Thyroid gland (tissue), 4 donors: ENCODE measurements at regions not wholly inside any gene's neighbourhood (a gene's known extent, or its start where the extent isn't known, plus 50 kb on each side); places are given as distances from the start of the nearest gene placed in this dataset.

ENCODE experiments used
- CTCF ChIP-seq, 6 experiments: fragments of 200-600 bp in 3 of 6; fragments of 450-650 bp in 3 of 6; sonication (generic) in 3 of 6; IDR thresholded peaks; one replicate each; pipeline ENCODE4 v1.5.1; 2016 to 2019; ENCODE audit warnings: antibody characterized with exemption in 6 of 6, mild to moderate bottlenecking in 2 of 6, inconsistent platforms in 1 of 6, moderate library complexity in 1 of 6
- POLR2A ChIP-seq, 2 donors: fragments of 450-650 bp; IDR thresholded peaks; one replicate each; pipeline ENCODE4 v1.6.1; 2017; ENCODE audit warnings: antibody characterized with exemption in 2 of 2, mild to moderate bottlenecking in 2 of 2, moderate library complexity in 1 of 2

GRCh38 chr21:24160528-24160927, 1446.8 kb downstream of the MRPL39 start:
- no peak for TF ChIP-seq POLR2A (IDR thresholded peaks at IDR 0.05)
- TF ChIP-seq CTCF (IDR thresholded peaks at IDR 0.05) = no peak
